Panc1 (cell line): ENCODE measurements at regions not wholly inside any gene's neighbourhood (a gene's known extent, or its start where the extent isn't known, plus 50 kb on each side); places are given as distances from the start of the nearest gene placed in this dataset.
"Not testable (repeated sequence)": the region's sequence is repeated elsewhere in the genome, so short reads cannot be mapped to it uniquely, and the experiment has no call there.

Source experiments
- POLR2AphosphoS5 ChIP-seq: IDR thresholded peaks from 2 replicates; pipeline ENCODE4 v1.6.1; 2012; ENCODE audit warnings: mild to moderate bottlenecking, low read depth, low read length, moderate library complexity
- REST ChIP-seq, 2 experiments: IDR thresholded peaks; 2 replicates each; pipeline ENCODE4 v1.6.1; 2011 to 2012; ENCODE audit warnings: low read depth in 2 of 2, control low read depth in 1 of 2, low read length in 1 of 2, mild to moderate bottlenecking in 1 of 2, moderate library complexity in 1 of 2; ENCODE audit not compliant: insufficient read depth in 1 of 2
- SIN3A ChIP-seq: IDR thresholded peaks from 2 replicates; pipeline ENCODE4 v1.6.1; 2012; ENCODE audit warnings: low read depth, mild to moderate bottlenecking, low read length, moderate library complexity, borderline replicate concordance; ENCODE audit not compliant: insufficient read depth
- TF ChIP-seq, protein P1 (sequence below): fragments of 450-650 bp; IDR thresholded peaks from 2 replicates; pipeline ENCODE4 v1.5.1; 2017; ENCODE audit warnings: mild to moderate bottlenecking

- TF ChIP-seq, protein P1, sequence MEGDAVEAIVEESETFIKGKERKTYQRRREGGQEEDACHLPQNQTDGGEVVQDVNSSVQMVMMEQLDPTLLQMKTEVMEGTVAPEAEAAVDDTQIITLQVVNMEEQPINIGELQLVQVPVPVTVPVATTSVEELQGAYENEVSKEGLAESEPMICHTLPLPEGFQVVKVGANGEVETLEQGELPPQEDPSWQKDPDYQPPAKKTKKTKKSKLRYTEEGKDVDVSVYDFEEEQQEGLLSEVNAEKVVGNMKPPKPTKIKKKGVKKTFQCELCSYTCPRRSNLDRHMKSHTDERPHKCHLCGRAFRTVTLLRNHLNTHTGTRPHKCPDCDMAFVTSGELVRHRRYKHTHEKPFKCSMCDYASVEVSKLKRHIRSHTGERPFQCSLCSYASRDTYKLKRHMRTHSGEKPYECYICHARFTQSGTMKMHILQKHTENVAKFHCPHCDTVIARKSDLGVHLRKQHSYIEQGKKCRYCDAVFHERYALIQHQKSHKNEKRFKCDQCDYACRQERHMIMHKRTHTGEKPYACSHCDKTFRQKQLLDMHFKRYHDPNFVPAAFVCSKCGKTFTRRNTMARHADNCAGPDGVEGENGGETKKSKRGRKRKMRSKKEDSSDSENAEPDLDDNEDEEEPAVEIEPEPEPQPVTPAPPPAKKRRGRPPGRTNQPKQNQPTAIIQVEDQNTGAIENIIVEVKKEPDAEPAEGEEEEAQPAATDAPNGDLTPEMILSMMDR, result not testable (repeated sequence)
- TF ChIP-seq POLR2AphosphoS5; REST (IDR thresholded peaks at IDR 0.05; ENCODE audit: insufficient read depth in 1 of 2, low read depth in 2 of 2, low read length in 1 of 2); SIN3A: not testable (repeated sequence)
Observed at GRCh38 chr3:75379840-75380239, 284.3 kb upstream of the FRG2C start.
